Motor neuron (in vitro differentiated cells): ENCODE measurements at regions not wholly inside any gene's neighbourhood (a gene's known extent, or its start where the extent isn't known, plus 50 kb on each side); places are given as distances from the start of the nearest gene placed in this dataset.

Source experiments
- ATAC-seq, 8 experiments: fragments of 200-7000 bp; cut with Tn5 transposase; replicated peaks in 6 of 8; 2 replicates each; pipeline ENCODE4 v1.8.0; 2021; ENCODE audit warnings: mild to moderate bottlenecking in 8 of 8, moderate library complexity in 8 of 8
- H3K27ac ChIP-seq, 2 donors: fragments of 250-450 bp; sonication (Bioruptor Pico); 2 replicates each; pipeline ENCODE4 v1.9.0; 2021; ENCODE audit warnings: antibody characterized with exemption in 2 of 2, mild to moderate bottlenecking in 2 of 2, moderate library complexity in 1 of 2
- H3K4me1 ChIP-seq, 2 donors: fragments of 250-450 bp; sonication (Bioruptor Pico); replicated peaks in 1 of 2; 2 replicates each; pipeline ENCODE4 v1.6.1; 2021; ENCODE audit warnings: antibody characterized with exemption in 2 of 2, mild to moderate bottlenecking in 2 of 2, moderate library complexity in 1 of 2
- H3K4me3 ChIP-seq, 5 donors: fragments of 250-450 bp; sonication (Bioruptor Pico); 2 replicates each; pipeline ENCODE4 v1.9.0; 2021; ENCODE audit warnings: antibody characterized with exemption in 5 of 5, mild to moderate bottlenecking in 5 of 5, moderate library complexity in 4 of 5
- WGBS, 10 experiments: fragments of 450-650 bp; shearing (Covaris generic); methylation state at CpG; one replicate each; pipeline ENCODE4 v1.0.0; 2022; 5-methylcytosine and 5-hydroxymethylcytosine counted together
- in situ Hi-C, 9 experiments: fragments of 400-800 bp; cut with MboI; loops; one replicate each; pipeline ENCODE4 v1.15.0; 2021; ENCODE audit warnings: low sequenced_read_pairs in 9 of 9, low pct_unique_long_range_greater_than_20kb in 2 of 9; ENCODE audit not compliant: unreplicated experiment in 9 of 9

DNA sequence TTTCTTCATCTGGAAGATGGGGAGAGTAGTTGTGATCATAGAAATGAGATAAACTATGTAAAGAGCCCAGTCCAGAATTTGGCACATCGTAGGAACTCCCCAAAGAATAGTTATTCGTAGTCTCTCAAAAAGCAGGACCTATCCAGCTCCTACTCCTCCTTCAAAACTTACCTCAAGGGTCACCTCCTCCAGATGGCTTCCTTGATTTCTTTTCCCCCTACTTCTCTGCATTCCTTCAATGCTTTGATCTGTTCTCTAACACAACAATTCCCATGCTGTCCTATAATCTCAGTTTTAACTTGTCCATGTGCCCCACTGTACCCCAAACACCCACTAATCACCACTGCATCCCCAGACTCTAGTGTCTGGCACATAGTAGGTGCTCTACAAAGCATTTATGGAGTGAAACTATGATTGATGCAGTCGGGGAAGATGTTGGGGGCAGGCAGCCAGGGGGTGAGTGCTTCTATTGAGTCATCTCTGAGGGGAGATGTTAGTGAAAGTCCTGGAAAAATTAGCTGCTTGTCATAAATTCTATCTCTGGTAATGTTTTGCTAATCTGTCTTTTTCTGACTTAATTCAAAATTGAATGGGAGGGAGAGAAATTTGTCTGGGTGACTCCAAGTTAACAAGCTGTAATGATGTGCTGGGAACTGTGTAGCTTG is 181.3 kb upstream of the KCNG1 start:
- H3K4me3 ChIP-seq, result no peak overlapping the region
- ATAC-seq, result peak in 4 of 8 experiments; percentile 16 to 50 (median 36)
- H3K27ac ChIP-seq, result no peak overlapping the region
- H3K4me1 ChIP-seq, result peaks cover 3 to 7% of the 10 kb centered on the region in 2 donors
- 10 to 100% (median 71%) methylated on average over 1 to 3 of the region's 3 CpGs; no CpG with 5 or more reads in 3 of the 10 experiments for WGBS, 10 experiments
- in situ Hi-C loops, result no loop called here

DNA sequence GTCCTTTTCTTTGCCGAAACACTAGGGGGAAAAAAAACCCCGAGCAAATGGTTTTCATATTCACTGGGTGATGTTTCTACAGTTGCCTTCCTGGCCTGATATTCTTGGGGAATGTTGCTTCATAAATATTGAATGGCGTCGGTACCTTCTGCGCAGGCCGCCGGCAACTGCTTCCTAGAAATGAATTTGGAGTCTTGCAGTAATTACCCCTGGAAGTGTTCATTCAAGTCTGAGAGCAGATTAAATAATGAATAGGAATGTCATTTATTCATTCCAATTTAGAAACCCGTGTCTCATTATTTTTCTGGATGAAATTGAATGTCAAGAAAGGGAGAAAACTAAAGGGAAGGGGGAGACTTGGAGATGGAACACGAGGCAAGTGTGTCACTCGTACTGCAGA is 179.4 kb upstream of the KCNG1 start:
- no peak for ATAC-seq
- 30 to 93% (median 78%) methylated on average over 3 to 9 of the region's 10 CpGs; no CpG with 5 or more reads in 1 of the 10 experiments for WGBS, 10 experiments
- in situ Hi-C loops, result no loop called here

GRCh38 chr20:51199920-51200319 is 177.0 kb upstream of the KCNG1 start:
- in situ Hi-C loops, result no loop called here
- WGBS, 10 experiments, result 20 to 95% (median 85%) methylated on average over 1 to 6 of the region's 6 CpGs; no CpG with 5 or more reads in 1 of the 10 experiments
- Histone ChIP-seq H3K27ac (no peak overlapping the region), H3K4me3 (no peak overlapping the region), H3K4me1 (peaks cover 3 to 7% of the 10 kb centered on the region in 2 donors)
- ATAC-seq, result no peak

More for the DNA sequence above, 179.4 kb upstream of the KCNG1 start:
- Histone ChIP-seq H3K4me1 (peaks cover 3 to 7% of the 10 kb centered on the region in 2 donors), H3K27ac (no peak overlapping the region), H3K4me3 (no peak overlapping the region)

GRCh38 chr20:51198876-51199523 is 176.1 kb upstream of the KCNG1 start:
- no peak for ATAC-seq
- H3K4me1 ChIP-seq, result peaks cover 3 to 7% of the 10 kb centered on the region in 2 donors
- no peak overlapping the region for H3K27ac ChIP-seq
- WGBS, 10 experiments, result 55 to 100% (median 84%) methylated on average over 2 to 4 of the region's 6 CpGs; no CpG with 5 or more reads in 3 of the 10 experiments
- in situ Hi-C loops, result no loop called here
- no peak overlapping the region for H3K4me3 ChIP-seq

- in situ Hi-C loops, result no loop called here
- H3K4me3 ChIP-seq, result no peak overlapping the region
- WGBS, 10 experiments, result 0 to 100% (median 80%) methylated on average over 1 to 4 of the region's 5 CpGs; no CpG with 5 or more reads in 1 of the 10 experiments
- ATAC-seq, result no peak
- H3K4me1 ChIP-seq, result peaks cover 3 to 7% of the 10 kb centered on the region in 2 donors
- H3K27ac ChIP-seq, result no peak overlapping the region
Observed at GRCh38 chr20:51198238-51198637, 175.3 kb upstream of the KCNG1 start.

- in situ Hi-C loops, result no loop called here
- WGBS, 10 experiments, result 40 to 100% (median 80%) methylated on average over 2 to 11 of the region's 11 CpGs; no CpG with 5 or more reads in 2 of the 10 experiments
- Histone ChIP-seq H3K4me1 (peaks cover 0 to 5% of the 10 kb centered on the region in 2 donors), H3K4me3 (no peak overlapping the region), H3K27ac (no peak overlapping the region)
- ATAC-seq, result peak in 1 of 8 experiments; percentile 15
Observed at GRCh38 chr20:51196991-51197651, 174.2 kb upstream of the KCNG1 start.

- H3K27ac ChIP-seq, result no peak overlapping the region
- H3K4me3 ChIP-seq, result no peak overlapping the region
- no peak for ATAC-seq
- in situ Hi-C loops, result no loop called here
- H3K4me1 ChIP-seq, result peaks cover 5 to 15% of the 10 kb centered on the region in 2 donors
- WGBS, 10 experiments, result 40 to 96% (median 80%) methylated on average over 1 to 5 of the region's 5 CpGs; no CpG with 5 or more reads in 4 of the 10 experiments
Observed at GRCh38 chr20:51195990-51196389, 173.1 kb upstream of the KCNG1 start.

DNA sequence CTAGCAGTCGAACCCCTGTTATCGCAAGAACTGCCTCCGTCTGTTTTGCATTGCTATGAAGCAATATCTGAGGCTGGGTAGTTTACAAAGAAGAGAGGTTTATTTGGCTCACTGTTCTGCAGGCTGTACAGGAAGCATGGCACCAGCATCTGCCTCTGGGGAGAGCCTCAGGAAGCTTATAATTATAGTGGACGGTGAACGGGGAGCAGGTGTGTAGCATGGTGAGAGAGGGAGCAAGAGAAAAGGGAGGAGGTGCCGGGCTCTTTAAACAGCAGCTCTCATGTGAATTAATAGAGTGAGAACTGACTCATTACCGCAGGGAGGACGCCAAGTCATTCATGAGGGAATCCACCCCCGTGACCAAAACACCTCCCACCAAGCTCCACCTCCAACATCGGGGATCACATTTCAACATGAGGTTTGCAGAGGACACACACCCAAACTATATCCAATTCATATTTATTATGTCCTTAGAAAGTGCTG is 172.6 kb upstream of the KCNG1 start:
- H3K4me3 ChIP-seq, result no peak overlapping the region
- in situ Hi-C loops, result no loop called here
- H3K27ac ChIP-seq, result no peak overlapping the region
- 13 to 100% (median 89%) methylated on average over 2 to 7 of the region's 10 CpGs; no CpG with 5 or more reads in 3 of the 10 experiments for WGBS, 10 experiments
- peak in 3 of 8 experiments; percentile 95 to 98 (median 98) for ATAC-seq
- peaks cover 11 to 20% of the 10 kb centered on the region in 2 donors for H3K4me1 ChIP-seq

DNA sequence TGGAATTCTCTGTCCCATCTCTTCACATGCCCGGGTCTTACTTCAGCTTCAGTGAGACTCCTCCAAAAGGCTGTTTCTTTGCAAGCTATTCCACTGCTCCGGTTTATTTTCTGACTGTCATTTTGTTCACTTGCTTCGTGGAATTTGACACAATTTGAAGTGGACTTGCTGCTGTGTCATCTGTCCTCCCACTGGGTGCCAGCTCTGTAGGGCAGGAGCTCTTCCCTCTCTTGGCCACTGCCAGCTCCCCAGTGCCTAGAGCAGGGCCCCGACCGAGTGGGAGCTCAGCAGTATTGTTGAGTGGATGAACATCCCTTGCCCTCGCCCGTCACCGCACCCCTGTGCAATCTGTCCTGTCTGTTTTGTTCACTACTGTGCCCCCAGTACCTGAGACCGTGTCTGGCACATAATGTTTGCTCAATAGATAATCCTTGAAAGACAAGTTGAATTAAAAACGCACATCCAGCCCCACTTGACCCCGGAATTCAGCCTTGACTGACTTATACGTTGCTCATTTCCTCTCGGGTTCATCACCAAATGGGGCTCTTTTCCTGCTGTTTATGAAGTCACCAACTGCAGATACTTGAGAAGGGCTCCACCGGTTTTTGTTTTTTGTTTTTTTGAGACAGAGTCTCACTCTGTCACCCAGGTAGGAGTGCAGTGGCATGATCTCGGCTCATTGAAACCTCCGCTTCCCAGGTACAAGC is 170.3 kb upstream of the KCNG1 start:
- Histone ChIP-seq H3K27ac (no peak overlapping the region), H3K4me1 (peaks cover 17 to 37% of the 10 kb centered on the region in 2 donors), H3K4me3 (no peak overlapping the region)
- ATAC-seq, result no peak
- in situ Hi-C loops, result no loop called here
- WGBS, 10 experiments, result 38 to 100% (median 87%) methylated on average over 2 to 13 of the region's 16 CpGs; no CpG with 5 or more reads in 1 of the 10 experiments

DNA sequence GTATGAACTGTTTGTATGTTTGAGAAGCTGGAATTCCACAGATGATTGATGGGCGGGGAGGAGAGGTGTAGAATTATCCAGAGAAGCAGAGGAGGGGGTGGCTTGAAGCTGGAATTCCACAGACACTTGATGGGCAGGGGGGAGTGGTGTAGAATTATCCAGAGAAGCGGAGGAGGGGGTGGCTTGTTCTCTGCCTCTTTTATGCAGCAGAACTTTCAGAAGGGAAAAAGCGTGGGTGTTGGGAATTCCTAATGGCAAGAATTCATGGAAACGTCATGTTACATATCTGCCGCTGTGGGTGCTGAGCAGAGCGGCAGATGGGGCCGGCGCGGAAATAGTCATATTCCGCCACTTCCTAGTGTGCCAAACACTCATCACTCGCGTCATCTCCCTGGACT is 167.9 kb upstream of the KCNG1 start:
- ATAC-seq, result peak in 5 of 8 experiments; percentile 10 to 60 (median 49)
- 81 to 100% (median 93%) methylated on average over 1 to 8 of the region's 12 CpGs; no CpG with 5 or more reads in 6 of the 10 experiments for WGBS, 10 experiments
- Histone ChIP-seq H3K27ac (peak overlapping the region in 1 of 2 donors; percentile 29), H3K4me1 (peaks cover 24 to 45% of the 10 kb centered on the region in 2 donors), H3K4me3 (no peak overlapping the region)
- in situ Hi-C loops, result no loop called here

DNA sequence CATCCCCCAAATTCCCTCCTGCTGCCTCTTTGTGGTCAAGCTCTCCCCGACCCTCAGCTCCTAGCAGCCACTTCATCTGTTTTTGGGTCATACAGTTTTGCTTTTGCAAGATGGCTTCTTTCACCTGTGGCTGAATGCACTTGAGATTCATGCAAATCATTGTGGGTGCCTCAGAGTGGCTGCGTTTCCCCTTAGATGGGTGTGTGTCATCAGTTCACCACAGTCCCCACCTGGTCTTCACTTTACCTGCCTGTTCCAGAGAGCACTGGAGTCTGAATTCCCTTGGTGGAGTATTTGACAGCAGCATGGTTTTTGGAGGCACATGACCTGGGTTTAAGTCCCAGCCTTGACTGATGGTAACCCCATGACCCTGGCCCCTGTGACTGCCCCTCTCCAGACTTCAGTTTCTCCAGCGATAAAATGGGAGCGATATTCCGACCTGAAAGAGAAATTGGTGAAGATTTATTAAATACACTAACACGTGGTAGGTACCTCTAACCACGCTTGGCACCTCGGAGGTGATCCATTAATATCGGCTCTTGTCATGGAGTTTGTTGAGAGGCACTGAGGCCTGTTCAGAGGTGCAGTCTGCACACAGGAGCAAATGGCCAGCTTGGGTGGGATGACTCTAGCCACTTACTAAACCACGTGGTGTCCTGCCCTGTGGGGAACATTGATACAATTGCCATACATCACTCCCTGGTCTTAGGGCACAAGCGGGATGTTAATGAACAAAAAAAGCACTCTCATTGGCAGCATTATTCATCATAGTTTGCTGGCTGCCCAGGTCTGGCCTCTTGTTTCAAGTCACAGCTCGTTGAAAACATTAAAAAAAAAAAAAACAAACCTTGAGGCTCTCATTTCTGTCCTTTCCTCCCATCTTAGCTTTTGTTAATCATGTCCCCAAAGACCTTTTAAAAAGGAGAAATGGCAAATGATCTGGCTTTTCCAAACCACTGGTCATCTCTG is 167.2 kb upstream of the KCNG1 start:
- in situ Hi-C loops, result no loop called here
- Histone ChIP-seq H3K4me1 (peaks cover 27 to 45% of the 10 kb centered on the region in 2 donors), H3K27ac (peak overlapping the region in 1 of 2 donors; percentile 29), H3K4me3 (no peak overlapping the region)
- 30 to 86% (median 69%) methylated on average over 1 to 10 of the region's 12 CpGs; no CpG with 5 or more reads in 3 of the 10 experiments for WGBS, 10 experiments
- peak in 5 of 8 experiments; percentile 90 to 97 (median 92) for ATAC-seq
